Hematopoietic multipotent progenitor cell treated with erythropoietin and hydrocortisone succinate and interleukin-3 and kit ligand, for 4 days (in vitro differentiated cells): ENCODE measurements at regions not wholly inside any gene's neighbourhood (a gene's known extent, or its start where the extent isn't known, plus 50 kb on each side); places are given as distances from the start of the nearest gene placed in this dataset.

Experiments used
- DNase-seq: peaks from one replicate; pipeline ENCODE4 v3.0.0-alpha.2; 2015

DNA sequence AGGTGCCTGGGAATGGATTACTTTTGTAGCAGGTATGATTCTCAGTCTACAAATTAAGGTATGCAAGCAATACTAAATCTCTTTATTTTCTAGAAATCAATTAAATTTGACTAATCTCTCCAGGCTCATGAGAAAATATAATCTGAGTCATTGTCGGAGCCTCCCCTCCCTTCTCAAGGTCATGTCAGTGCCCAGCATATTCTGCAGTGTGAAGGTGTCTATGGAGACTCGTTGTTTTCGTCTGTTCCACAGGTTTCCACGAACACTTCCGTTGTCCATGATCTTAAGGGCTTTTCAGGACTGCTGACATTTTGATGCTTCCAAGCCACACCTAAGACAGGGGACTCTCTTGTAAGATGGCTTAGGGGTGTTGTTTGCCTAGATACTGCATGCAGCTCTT is 56.6 kb upstream of the SCOC start:
- no peak for DNase-seq

DNA sequence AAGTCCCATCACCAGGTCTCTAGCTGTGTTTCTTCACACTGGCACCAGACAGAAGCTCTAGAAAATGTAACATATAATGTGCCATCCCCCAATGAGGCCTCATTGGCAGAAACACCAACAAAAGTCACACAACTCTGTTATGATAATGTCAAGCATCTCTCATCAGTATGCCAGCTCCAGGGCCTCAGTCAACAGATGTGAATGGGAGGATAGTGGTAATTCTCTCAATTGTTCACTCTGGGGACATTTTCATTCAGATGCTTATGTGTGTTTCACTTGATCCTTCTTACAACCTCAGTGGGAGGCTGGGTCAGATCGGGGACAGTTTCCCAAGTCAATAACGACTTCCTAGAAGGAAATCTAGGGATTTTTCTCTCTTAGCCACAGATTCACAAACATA is 57.5 kb upstream of the SCOC start:
- no peak for DNase-seq

DNA sequence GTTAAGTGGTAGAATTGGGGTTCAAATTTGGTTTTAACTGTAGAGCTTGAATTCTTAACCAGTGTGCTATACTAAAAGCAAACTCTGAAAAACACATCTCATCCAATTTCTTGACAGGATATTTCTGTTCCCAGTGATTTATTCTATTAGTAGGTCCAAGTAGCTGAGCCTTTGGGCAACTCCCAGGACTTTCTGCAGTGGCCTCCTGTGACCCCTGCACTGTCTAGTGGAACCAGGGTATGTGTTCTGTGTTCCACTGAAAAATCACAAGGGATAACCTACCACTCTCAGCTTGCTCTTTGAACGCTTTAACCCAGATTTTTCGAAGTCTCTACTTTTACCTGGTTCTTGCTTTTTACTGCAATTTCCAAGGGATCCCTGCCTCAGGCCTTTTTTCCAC is 58.0 kb upstream of the SCOC start:
- DNase-seq: no peak

DNA sequence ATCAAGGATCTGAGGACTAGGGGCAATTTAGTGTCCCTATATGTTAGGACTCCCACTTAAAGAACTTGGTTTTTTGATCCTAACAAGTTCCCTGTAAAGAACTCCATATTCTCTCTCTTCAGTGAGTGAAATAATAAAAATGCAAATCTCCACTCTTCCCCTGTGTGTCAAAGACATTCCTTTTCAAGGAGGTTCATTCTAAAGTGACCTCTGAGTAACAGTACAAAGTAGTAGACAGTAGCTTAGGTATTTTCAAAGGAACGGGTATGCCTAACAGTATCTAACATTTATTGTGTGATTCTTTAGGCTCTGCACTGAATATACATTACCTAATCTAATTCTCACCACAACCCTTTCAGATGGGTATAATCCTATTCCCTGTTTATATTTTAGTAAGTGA is 58.4 kb upstream of the SCOC start:
- no peak for DNase-seq

DNA sequence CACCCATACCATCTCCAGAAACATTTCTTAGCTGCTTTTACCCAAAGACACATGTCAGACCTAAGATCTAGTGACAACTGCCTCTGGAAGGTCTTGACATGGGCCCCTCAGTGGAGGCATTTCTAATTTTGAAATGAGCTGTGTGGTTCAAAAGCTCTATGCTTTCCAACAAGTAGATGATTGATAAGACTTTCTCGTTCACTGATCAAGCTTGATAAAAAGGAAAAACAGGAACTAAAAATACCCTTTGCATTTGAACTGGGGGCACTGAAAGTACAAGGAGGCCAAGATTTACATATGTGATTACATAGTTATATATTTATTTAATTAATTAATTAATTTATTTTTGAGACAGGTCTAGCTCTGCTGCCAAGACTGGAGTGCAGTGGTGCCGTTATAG is 61.3 kb upstream of the SCOC start:
- peak; percentile 77 for DNase-seq

DNA sequence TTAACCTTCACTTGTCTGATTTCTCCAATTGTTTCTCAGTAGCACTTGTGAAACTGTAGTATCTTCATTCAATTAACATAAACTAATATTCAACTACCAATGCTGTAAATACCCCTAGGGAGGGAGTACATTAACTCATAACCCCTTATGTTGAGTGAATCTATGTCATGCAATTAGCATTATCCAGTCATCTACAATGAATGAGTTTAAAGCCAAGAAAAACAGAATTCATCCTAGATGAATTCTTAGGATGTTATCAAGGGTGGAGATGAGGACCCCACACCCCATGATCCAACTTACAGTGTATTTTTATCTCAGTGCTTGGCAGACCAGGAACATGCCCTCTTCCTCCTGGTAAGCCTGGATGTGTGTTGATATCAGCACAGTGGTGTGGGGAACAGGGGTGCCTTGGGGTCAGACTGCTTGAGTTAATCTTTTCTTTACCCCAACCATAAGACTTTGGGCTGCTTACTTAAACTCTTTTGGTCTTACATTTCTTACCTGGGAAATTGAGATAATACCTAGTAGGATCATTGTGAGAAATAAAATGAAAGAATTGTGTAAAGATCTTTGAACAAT is 62.1 kb upstream of the SCOC start:
- DNase-seq: peak; percentile 85

DNA sequence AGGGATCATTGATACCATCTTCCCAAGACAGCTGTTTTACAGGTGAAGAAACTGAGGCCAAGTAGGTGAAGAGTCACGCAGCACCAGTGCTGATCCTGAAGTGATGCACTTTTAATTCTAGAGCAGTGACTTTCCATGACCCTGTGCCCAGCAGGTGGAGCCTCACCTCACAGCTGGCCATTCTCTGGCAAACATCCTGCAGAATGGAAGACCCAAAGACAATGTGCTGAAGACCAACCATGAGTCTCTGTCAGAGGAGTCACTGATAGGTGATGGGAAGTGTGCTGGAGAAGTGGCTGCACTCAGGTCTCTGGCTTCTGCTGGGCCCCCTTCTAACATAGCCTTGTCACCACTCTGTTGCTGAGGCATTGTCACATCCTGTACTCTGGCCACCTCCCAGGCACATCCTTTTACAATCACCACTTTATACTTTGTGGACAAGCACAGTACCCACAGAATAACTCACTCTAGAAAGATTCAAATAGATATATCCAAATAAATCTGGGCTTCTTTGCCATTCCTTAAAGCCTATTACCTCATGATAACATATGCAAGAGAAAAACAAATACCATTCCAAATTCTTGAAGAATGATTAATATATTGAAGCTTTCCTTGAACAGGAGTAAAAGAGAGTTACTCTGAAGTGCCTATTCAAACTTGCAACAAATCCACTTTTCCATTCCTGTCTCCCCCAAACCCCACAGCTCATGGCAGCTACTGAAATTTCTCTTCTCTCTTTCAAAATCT is 64.1 kb upstream of the SCOC start:
- no peak for DNase-seq

DNA sequence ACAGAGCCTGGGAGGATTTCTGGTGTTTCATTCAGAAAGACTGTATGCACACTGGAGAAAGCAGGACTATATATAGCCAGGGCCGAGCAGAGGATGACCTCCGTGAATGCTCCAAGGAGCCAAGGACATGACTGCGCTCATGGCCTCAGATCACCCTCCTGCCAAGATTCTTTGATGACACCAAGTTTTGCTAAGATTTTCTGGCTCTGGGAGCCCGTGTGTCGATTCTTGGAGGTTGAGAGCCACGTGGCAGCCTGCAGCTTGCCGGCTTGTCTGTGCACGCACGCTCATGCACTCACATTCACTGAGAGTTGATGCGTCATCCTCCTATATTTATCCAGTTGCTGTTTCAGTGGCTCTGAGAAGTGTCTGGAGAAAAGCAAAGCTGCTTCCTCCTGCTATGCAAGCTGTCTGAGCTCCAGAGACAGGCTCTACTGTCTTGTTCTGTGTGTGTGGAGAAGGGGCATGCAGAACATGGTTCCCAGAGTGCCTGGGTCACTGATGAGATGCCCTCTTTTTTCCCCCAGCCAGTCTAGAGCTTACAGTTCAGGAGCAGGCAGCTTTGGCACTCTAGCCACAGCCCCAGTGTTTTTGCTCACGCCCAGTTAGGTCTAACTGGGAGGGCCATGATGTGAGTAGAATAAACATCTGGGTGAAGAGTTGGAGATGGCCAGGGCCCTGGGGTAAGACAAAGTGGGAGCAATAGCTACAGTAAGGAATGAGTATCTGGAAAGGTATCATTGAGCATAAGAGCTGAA is 64.9 kb upstream of the SCOC start:
- DNase-seq: no peak

DNA sequence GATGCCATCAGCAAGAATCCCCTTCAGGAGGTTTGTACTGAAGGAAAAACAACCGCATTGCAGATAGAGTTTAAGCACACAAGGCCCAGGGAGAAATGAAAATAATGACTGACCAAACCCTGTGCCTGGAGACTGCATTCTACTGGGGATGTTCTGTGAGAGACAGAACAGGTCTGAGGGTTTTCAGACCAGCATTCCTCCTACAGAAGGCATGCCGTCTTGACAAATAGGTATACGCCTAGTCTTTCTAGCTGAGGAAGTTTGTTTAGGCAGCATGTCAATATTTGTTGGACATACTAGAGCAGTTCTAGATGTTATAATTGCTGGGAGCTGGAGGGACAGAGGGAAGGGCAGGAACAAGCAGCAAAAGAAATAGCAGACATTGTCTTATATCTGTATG is 68.4 kb upstream of the SCOC start:
- DNase-seq: no peak

DNA sequence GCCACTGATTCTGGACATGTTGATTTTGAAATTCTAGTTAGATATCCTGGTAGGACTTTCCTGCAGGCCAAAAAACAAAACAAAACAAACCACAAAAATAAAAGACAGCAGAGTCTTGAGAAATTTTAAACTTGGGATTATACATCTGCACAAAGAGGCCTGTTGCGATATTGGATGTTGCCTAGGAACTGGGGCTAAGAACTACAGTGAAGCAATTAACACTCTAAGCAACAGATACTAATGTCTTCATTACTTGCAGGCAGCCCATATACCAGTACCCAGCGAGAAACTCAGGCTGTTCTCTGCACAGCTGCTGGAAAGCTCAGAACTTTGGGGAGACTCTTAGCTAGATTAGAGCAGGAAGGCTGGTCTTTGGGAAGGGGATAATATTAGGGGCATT is 69.1 kb upstream of the SCOC start:
- DNase-seq: no peak

DNA sequence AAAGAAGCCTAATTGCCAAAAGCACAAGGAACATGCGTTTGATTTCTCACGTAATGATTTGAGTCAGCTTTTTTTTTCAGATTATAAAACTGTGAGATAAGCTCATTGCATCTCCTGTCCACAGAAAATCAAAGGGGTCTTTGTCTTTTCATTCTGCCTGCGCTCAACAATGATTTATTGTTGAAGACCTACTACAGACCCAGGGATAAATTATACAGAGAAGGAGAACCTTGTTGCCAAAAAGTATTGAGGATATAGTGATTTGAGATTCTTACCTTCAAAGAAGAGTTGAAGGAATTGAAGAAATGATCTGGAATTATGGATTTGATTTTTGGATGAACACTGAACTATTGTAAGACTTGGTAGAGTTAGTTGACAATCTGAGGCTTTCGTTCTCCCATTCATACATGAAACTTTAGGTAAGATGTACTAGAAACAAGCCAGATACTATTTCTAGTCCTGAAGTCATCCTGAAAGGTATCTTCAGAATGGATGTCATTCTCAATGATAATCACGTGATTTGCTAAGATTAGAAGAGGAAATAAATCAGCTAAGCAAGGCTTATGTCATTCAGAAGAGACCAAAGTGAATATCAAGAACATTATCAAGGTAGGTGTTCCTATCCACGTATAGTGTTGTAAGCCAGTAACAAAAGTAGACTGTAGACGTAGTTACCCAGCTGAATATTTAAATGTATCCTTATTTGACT is 71.1 kb upstream of the SCOC start:
- DNase-seq: no peak

DNA sequence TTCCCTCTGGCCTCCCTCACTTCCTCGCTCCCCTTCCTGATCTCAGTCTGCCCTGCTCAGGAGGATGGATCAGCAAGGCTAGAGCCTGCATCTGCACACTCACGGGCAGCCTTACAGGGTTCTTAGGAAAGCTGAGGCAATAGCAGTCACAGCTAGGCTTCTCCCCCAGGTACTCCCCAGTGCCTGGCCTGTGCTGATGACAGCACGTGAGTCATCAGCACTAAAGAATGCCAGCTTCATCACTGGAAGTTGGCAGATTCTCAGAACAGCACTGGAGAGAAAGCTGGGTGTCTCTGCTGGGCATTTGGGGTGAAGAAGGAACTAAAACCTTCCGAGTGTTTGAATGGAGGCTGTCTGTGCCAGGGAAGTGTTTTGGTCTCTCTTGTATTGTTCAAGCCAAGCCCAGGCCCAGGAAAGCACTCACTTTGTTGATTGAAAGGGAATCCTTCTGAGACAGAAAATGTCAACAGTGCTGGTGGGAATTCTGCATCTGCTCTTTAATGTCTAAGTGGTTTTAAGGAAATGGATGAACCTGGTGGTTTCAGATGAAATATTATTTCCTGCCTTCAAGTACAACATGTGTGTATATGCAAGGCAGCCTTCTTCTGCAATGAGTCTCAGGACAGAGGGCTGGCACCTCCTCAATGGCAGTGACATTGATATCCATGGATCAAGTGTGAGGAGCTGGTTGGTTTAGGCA is 73.0 kb upstream of the SCOC start:
- no peak for DNase-seq

DNA sequence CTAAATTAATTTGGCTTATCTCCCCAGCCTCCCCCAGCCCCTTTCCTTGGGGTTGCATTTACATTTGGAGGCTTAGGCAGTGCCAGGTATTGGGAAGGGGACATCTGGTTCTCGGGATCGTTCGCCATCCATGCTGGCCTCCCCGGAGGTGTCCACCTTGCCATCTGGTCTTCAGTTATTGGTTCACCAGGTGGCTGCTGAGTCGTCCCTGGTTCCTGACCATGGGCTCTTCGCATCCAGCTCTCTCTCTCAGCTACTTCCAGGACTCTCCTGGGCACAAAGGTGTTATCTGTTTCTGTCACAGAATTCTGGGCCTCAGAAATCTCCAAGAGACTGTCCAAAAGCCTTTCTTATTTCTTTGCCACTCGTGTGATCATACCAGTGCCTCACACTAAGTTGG is 75.4 kb upstream of the SCOC start:
- DNase-seq: no peak

DNA sequence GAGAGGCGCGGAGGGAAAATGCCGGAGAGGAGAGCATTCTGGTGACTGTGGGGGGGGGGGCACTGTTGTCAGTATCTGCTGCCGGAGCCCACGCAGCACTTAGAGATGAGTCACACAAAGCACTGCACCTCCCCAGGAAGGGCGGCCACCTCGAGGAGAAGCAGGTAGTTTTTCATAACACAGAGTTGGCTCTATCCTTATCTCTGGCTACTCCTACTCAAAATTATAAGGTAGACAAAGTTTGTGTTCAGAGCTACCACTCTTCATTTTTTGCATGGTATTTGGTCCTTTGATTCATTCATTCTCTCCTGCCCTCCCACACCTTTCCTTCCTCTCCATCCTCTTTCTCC is 76.2 kb upstream of the SCOC start:
- DNase-seq: no peak

DNA sequence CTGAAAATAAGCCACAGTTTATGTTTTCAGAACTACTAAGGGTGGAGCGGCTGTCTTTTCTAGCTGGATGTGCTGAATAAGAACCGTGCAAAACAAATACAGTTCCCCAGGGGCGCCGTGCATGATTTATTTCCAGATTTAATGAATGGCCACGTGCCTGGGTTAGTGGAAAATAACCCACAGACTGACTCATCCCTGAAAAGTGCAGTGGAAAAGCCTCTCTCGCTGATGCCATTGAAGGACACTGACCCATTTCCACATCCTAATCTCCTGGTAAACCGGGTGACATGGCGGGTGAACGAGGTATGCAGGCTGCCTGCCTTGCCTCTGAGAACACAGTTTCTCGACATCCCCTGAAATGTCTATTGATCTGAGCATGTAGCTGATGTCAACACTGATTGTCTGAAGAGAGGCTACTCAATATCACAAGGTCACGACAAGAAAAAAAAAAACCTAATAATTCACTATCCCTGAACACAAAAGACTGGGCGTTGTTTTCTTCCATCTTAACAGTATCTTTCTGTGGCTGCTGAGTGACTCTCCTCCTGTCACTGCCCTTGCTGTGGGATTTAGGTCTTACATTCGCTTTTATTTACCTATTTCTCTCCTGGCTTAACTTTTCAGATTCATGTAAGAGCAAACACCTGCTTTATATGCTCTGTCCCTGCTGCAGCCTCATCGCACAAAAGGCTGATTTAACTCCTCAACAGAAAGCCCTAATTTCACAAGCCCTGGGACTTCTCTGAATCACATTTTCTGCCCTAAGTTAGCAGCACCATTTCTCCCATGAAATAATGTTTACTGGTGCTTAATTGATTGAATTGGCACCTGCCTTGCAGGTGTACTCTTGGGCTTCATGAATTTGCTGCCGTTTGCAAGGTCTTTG is 76.9 kb upstream of the SCOC start:
- no peak for DNase-seq

DNA sequence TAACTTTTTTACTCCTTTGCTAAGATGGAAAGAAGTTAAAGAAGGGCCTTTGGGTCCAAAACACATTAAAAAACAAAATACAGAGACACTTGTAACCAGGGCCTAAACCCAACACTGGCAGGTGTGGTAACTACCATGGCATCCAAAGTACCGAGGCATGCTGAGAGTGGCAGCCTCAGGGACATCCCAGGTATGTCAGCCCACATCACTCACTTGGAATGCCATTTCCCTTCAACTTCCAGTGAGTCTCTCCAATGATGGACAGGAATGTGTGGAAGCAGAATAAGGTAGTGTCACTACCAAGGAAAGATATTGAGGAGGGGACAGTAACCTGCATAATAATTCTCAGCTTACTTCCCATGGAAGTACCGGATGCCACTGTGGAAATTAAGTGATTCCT is 79.5 kb upstream of the SCOC start:
- no peak for DNase-seq

DNA sequence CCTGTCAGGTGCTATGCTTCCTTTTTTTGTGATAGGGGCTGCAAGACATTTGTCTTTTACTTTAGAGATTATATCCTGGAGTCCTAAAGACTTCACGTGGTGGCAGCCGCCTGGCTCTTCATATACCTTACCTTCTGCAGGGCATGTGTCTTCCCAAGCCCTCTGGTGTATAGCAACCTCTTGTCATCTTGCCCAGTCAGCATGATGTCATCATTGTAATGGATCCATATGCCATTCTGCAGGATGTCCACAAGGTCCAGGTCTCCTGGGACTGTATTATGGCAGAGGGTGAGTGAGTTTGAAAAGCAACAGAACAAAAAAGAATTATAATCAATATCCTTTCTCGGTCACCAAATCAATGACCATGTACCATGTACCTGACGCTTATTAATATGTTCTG is 82.2 kb upstream of the SCOC start:
- no peak for DNase-seq

DNA sequence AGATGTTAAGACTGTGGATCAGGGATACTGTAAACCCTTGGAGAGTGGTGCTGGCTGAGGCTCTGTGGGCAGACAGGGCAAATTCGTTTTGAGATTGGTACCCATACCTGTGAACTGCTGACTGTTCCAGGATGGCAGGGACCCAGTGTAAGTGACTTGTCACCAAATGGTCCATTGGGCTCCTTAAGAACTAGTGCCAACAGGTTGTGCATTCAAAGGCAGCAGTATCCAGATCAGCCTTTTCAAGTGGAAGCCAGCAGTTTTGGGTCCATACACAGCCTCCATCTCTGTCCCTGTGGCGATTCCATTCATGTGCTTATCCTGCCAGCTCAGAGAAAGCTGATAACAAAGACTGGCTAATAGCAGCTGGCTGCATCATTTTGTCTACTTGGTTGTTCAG is 84.0 kb upstream of the SCOC start:
- no peak for DNase-seq

DNA sequence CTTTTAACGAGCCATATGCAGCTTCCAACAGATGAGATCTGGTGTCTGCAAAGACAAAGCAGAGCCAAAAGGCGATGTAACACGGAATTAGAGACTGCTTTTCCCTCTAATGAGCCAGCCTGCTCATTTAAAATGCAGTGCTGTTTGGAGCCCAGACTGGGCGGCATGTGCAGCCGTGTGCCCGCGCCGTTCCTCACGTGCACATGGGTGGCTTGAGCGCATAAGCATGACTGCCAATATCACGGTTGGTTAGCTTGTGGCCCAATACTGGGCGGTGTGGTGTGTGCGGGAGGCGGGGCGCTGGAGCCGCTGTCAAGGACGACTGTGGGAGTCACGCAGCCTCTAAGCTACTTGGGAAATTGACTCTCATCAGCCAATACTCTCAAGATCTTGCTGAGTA is 87.0 kb upstream of the SCOC start:
- no peak for DNase-seq

DNA sequence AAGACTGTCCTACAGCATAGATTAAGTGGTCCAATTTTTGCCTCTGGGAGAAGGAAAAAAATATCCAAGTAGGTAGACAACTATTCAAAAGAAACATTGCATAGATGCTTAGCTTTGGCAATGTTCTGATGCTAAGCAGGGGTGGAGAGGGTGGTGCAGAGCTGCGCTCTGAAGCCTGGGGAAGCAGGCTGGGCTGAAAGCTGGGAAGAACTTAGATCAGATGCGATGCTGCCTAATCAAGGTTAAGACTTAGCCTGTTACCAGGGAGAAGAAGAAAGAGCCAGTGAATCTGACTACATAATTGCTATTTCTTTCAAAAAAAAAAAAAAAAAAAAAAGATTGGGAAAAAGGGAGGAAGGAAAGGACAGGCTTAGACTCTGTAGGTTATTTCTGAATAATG is 89.0 kb upstream of the SCOC start:
- DNase-seq: no peak

DNA sequence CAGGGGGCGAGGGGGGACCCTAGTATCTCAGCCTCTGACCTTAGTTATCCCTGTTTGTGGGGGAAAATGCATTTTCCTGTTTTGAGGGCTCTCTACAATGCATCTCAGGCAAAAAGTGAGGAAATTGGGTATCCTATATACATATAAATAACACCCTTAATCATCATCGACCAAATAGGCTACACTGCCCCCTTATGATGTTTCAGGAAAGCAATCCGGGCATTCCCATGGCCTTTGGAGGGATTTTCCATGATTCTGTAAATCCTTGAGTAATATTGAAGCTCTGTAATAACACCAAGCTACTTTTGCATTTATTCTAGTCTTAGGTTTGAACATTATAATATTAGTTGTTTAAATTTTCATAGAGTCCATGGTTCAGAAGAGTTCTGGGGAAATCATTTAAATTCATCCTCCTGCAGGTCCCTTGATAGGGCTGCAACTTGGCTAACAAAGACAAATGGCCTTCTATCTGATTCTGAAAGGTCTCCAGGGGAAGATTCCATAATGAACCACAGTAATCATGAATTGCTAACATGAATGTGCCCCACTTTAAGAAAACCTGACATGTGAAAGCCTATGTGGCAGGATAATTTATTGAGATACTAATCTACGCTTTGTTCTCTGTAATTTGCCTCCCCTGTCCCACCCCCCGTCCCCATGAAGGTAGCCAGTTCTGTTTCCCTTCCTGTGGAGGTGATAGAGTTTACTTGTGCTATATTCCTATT is 91.5 kb upstream of the SCOC start:
- no peak for DNase-seq

DNA sequence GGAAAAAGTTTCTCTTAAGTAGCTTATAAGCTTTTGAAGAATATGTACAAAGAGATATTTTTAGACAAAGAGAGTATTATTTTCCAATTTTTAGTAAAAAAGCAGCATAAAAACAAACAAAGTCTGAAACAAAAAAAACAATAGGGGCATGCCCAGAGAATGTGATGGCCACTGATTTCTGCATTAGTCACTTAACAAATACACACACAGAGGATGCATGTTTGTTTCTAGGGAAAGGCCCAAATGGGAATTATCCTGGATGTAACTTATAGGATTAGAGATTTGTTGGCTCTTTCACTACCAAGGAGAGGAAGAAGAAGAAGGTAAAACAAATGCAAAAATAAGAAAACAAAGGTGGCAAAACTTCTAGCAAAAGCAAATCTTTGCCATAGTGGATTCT is 95.9 kb upstream of the SCOC start:
- DNase-seq: no peak
